Heart right ventricle (tissue), 16 donors: ENCODE measurements at regions not wholly inside any gene's neighbourhood (a gene's known extent, or its start where the extent isn't known, plus 50 kb on each side); places are given as distances from the start of the nearest gene placed in this dataset.

Source experiments
- ATAC-seq, 8 donors: fragments of 200-7000 bp; cut with Tn5 transposase; one replicate each; pipeline ENCODE4 v1.9.1; 2020; ENCODE audit warnings: mild to moderate bottlenecking in 8 of 8, moderate library complexity in 8 of 8, moderate number of reproducible peaks in 1 of 8
- DNase-seq, 2 donors: peaks; one replicate each; pipeline ENCODE4 v3.0.0-alpha.2; 2020
- H3K27ac ChIP-seq, 10 donors: fragments of 200-600 bp; sonication (generic) in 2 of 10; one replicate each; pipeline versions ENCODE4 v1.5.0 to v1.8.0; 2020 to 2022; ENCODE audit warnings: mild to moderate bottlenecking in 3 of 10
- H3K27me3 ChIP-seq, 7 donors: fragments of 200-600 bp; one replicate each; pipeline ENCODE4 v1.8.0; 2021 to 2022; ENCODE audit warnings: mild to moderate bottlenecking in 2 of 7
- H3K36me3 ChIP-seq, 9 donors: fragments of 200-600 bp; sonication (generic) in 1 of 9; one replicate each; pipeline versions ENCODE4 v1.5.0 to v1.8.0; 2020 to 2022; ENCODE audit warnings: mild to moderate bottlenecking in 2 of 9
- H3K4me1 ChIP-seq, 9 donors: fragments of 200-600 bp; sonication (generic) in 1 of 9; one replicate each; pipeline versions ENCODE4 v1.5.0 to v1.8.0; 2020 to 2022; ENCODE audit warnings: mild to moderate bottlenecking in 4 of 9
- H3K4me3 ChIP-seq, 10 donors: fragments of 200-600 bp; sonication (generic) in 2 of 10; one replicate each; pipeline versions ENCODE4 v1.5.0 to v1.8.0; 2020 to 2022; ENCODE audit warnings: mild to moderate bottlenecking in 7 of 10, moderate library complexity in 2 of 10
- H3K9me3 ChIP-seq, 11 donors: fragments of 200-600 bp in 10 of 11; sonication (generic) in 2 of 11; one replicate each; pipeline versions ENCODE4 v1.5.0 to v1.8.0; 2013 to 2022; ENCODE audit warnings: mild to moderate bottlenecking in 2 of 11, control low read depth in 1 of 11, moderate library complexity in 1 of 11
- WGBS, 2 donors: extraction: QIAGEN DNeasy Blood & Tissue Kit; methylation state at CpG; one replicate each; pipeline ENCODE4 v1.1.7; 2013; ENCODE audit warnings: inconsistent platforms in 1 of 2; 5-methylcytosine and 5-hydroxymethylcytosine counted together
- intact Hi-C, 10 donors: fragments of 100-400 bp; cut with DNase I; formaldehyde crosslinking; loops; one replicate each; pipeline versions ENCODE4 v1.11.1 to v1.14.2; 2022
- TF ChIP-seq, protein P1 (sequence below), 9 donors: fragments of 200-600 bp; sonication (generic) in 2 of 9; IDR thresholded peaks; one replicate each; pipeline versions ENCODE4 v1.5.0 to v1.8.0; 2021 to 2022; ENCODE audit warnings: antibody characterized with exemption in 9 of 9, mild to moderate bottlenecking in 5 of 9, moderate library complexity in 1 of 9
- donor health status: Arrhythmogenic right ventricular cardiomyopathy.
- donor health status: ischemic (EF 13 %, LVEDD 7.1; RV severe dilation, severe dysfunction).
- donor health status: healthy with polysubstance abuse.
- donor health status: DM: no; HTN: yes; CAD: no.
- donor health status: DM: no; HTN: no; CAD: no.
- donor health status: ischemic (EF 25% LVEDD 6.9; RV normal size, moderate dysfunction).
- donor health status: ischemic (EF 25% LVEDD 5.7; RV mildly dilated, moderate dysfunction).
- donor health status: healthy.
- donor health status: DM: yes; HTN: yes; CAD: no.
- donor health status: Ischemic cardiomyopathy.
- donor health status: ischemic (EF 35%, LVEDD 5.7; RV mildly dilated, moderate dysfunction).
- donor health status: nonischemic (EF 11% LVEDD 7.7; RV severe dilation, severe dysfunction).
- donor health status: DM: yes; HTN: yes; CAD: no.
- donor health status: PGD.
- donor health status: ischemic (EF 29% LVEDD 5.4; RV normal size, mild dysfunction).
- donor health status: nonischemic (EF 23%, LVEDD 6.1; RV moderate dilation, normal function).

DNA sequence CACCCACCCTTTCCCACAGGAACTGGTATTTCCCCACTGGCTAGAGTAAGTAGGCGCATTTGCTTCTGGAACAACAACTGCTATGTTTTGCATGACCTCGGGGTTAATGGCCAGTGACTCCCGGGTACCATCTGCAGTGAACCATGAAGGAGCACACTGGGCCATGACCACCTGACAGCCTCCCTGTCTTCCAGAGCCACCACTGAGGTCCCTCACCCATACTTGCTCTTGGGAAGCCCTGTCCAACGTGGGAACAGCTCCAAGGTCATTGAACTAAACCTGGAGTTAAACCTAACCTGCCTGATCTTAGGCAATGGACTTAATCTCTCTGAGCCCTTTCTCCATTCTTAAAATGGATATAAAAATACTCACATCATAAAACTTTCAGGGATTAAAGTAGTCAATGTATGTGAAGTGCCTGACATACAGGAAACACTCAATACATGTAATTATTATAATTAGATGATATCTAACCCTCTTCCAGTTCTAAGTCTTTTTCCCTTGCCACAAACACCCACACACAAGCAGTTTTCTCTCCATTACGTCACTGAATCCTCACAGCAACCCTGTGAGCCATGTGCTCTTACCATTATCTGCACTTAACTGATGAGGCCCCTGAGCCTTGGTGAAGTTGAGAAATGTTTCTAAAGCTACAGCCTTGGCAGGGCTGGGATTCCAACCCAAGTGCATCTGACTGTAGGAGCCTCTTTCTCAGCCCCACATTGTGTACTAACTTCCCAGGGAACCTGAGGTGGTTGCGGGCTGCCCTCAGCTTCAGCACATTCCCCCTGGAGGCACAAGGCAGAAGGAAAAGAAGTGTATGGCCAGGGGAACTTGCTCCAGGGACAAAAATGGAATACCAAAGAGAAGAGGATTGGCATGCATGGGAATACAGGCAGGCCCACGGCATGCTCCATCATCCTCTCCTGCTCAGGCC, 74.5 kb upstream of the NCAM1 start:
- H3K36me3 ChIP-seq, result no peaks in the 10 kb centered on the region
- H3K27me3 ChIP-seq, result no peaks in the 10 kb centered on the region
- H3K9me3 ChIP-seq, result no peaks in the 10 kb centered on the region
- H3K4me3 ChIP-seq, result no peak overlapping the region
- H3K4me1 ChIP-seq, result peaks cover 0 to 22% (median 12%) of the 10 kb centered on the region in 9 donors
- H3K27ac ChIP-seq, result no peak overlapping the region
- intact Hi-C loops, result no loop called here
- TF ChIP-seq, protein P1, sequence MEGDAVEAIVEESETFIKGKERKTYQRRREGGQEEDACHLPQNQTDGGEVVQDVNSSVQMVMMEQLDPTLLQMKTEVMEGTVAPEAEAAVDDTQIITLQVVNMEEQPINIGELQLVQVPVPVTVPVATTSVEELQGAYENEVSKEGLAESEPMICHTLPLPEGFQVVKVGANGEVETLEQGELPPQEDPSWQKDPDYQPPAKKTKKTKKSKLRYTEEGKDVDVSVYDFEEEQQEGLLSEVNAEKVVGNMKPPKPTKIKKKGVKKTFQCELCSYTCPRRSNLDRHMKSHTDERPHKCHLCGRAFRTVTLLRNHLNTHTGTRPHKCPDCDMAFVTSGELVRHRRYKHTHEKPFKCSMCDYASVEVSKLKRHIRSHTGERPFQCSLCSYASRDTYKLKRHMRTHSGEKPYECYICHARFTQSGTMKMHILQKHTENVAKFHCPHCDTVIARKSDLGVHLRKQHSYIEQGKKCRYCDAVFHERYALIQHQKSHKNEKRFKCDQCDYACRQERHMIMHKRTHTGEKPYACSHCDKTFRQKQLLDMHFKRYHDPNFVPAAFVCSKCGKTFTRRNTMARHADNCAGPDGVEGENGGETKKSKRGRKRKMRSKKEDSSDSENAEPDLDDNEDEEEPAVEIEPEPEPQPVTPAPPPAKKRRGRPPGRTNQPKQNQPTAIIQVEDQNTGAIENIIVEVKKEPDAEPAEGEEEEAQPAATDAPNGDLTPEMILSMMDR (IDR thresholded peaks at IDR 0.05), result no peak
- ATAC-seq (peak in 2 of 8 donors; percentile 18 to 29), DNase-seq (no peak)
- 74 to 78% methylated on average over 7 of the region's 7 CpGs for WGBS, 2 donors

DNA sequence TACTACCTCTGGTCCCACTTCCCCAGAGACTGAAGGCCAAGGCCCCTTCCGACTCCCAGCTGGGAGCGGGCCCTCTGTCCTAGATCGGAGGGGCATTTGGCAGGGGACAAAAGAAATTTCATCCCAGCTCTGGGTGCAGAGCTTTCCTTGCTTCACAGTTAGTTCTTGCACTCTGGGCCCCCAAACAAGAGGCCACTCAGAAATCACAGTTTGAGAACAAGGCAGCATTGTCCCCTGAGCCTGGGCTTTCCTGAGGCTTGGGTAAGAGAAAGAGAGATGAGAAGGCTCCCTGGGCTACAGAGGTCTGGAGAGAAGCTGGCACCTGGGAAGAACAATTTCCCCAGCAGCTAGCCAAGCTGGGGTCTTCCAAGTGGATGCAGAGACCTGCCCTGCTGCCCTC, 71.8 kb upstream of the NCAM1 start:
- DNase-seq, result no peak
- Histone ChIP-seq H3K4me1 (peaks cover 0 to 6% (median 0%) of the 10 kb centered on the region in 9 donors), H3K27ac (no peak overlapping the region), H3K4me3 (no peak overlapping the region), H3K27me3 (no peaks in the 10 kb centered on the region), H3K36me3 (no peaks in the 10 kb centered on the region), H3K9me3 (no peaks in the 10 kb centered on the region)
- ATAC-seq, result no peak
- TF ChIP-seq, protein P1 (IDR thresholded peaks at IDR 0.05), result no peak
- 81 to 89% methylated on average over 3 of the region's 3 CpGs for WGBS, 2 donors
- intact Hi-C loops, result no loop called here

DNA sequence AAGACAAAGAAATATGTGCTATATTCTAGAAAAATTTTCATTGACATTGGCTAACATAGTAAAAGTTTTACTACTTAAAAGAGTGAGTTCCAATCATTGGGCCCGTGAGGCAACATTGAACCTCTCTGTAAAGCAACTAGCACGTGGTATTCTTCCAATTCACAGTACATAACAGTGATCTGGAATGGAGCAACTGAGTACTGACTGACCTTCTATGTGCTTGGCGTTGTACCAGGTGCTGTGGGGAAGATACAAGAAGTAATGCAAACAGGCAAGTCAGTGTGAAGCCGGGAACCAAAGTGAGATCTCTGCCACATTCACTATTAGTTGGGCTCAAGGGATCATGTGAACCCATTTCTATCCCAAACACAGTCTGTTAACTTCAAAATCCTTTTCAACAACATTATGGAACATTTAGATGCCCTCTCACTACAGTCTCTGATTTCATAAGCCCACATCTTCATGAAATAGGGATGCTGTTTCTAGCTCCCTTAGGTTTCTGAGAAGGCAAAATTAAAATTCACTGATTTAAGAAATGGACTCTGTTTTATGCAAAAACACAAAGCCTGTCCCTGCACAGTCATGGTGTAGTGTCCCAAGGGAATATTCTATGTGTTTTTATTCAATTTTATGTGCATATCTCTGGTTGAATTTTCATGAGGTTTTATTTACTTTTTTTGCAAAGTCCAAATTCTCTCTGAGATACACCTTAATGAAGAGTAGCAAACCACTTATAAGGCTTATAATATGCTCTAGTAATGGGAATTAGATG, 61.8 kb upstream of the NCAM1 start:
- H3K27ac ChIP-seq, result no peak overlapping the region
- TF ChIP-seq, protein P1 (IDR thresholded peaks at IDR 0.05), result no peak
- no peak for DNase-seq
- WGBS, 2 donors, result 56 to 72% methylated on average over 4 of the region's 4 CpGs
- no peaks in the 10 kb centered on the region for H3K36me3 ChIP-seq
- intact Hi-C loops, result no loop called here
- peak in 3 of 8 donors; percentile 43 to 71 (median 63) for ATAC-seq
- no peaks in the 10 kb centered on the region for H3K9me3 ChIP-seq
- H3K4me3 ChIP-seq, result no peak overlapping the region
- H3K27me3 ChIP-seq, result no peaks in the 10 kb centered on the region
- H3K4me1 ChIP-seq, result peaks cover 0 to 21% (median 9%) of the 10 kb centered on the region in 9 donors

DNA sequence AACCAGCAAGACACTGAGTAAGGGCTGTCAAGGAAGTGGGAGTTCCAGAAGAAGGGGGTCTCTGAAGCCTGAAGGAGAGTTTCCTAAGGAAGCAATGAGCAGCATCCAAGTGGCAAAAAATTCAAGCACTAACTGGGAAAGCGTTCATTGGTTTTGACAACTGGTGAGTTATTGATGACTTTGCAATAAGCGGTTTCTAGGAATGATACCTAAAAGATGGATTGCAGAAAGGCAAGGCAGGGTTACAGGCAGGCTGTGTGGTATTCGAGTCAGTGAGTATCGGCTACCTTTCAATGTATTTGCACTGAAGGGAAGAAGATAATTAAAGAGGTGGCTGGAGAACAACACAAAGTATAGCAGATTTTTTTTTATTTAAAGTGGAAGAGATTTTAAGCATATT, 59.3 kb upstream of the NCAM1 start:
- DNase-seq, result no peak
- 87 to 91% methylated on average over 4 of the region's 4 CpGs for WGBS, 2 donors
- peak overlapping the region in 1 of 10 donors; percentile 28 for H3K27ac ChIP-seq

More for the DNA sequence above, 59.3 kb upstream of the NCAM1 start:
- no peak for ATAC-seq
- Histone ChIP-seq H3K36me3 (no peaks in the 10 kb centered on the region), H3K4me3 (no peak overlapping the region), H3K27me3 (no peaks in the 10 kb centered on the region), H3K9me3 (no peaks in the 10 kb centered on the region), H3K4me1 (peaks cover 0 to 21% (median 9%) of the 10 kb centered on the region in 9 donors)
- intact Hi-C loops, result no loop called here
- TF ChIP-seq, protein P1 (IDR thresholded peaks at IDR 0.05), result no peak
